ENCODE measurements at regions not wholly inside any gene's neighbourhood (a gene's known extent, or its start where the extent isn't known, plus 50 kb on each side); places are given as distances from the start of the nearest gene placed in this dataset.

DNA sequence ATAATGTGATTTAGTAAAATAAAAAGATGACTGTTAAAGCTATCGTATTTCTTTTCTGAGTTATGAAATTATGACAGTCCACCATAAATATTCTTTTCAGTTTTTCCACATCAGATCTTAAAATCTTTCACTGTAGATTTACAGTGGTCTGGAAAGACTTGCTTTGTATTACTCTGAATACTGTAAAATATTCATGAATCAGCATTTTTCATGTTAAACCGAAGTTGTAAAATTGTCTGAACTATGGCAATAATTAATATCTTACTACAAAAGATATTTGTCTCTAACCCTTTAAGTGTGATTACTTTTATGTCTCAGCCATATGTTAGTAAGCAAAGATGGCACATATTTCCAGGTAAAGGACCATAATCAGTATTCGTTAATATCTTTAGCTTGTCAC is 1397.2 kb upstream of the PCDH9 start:
- Mint-ChIP-seq H3K4me3 (no peak overlapping the region), H3K27me3 (ENCODE audit: low read depth) (no peaks in the 10 kb centered on the region), H3K36me3 (ENCODE audit: low read depth) (no peaks in the 10 kb centered on the region), H3K9me3 (no peaks in the 10 kb centered on the region), H3K27ac (no peak overlapping the region), H3K4me1 (no peaks in the 10 kb centered on the region)
- TF ChIP-seq, protein P1, sequence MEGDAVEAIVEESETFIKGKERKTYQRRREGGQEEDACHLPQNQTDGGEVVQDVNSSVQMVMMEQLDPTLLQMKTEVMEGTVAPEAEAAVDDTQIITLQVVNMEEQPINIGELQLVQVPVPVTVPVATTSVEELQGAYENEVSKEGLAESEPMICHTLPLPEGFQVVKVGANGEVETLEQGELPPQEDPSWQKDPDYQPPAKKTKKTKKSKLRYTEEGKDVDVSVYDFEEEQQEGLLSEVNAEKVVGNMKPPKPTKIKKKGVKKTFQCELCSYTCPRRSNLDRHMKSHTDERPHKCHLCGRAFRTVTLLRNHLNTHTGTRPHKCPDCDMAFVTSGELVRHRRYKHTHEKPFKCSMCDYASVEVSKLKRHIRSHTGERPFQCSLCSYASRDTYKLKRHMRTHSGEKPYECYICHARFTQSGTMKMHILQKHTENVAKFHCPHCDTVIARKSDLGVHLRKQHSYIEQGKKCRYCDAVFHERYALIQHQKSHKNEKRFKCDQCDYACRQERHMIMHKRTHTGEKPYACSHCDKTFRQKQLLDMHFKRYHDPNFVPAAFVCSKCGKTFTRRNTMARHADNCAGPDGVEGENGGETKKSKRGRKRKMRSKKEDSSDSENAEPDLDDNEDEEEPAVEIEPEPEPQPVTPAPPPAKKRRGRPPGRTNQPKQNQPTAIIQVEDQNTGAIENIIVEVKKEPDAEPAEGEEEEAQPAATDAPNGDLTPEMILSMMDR (IDR thresholded peaks at IDR 0.05; ENCODE audit: unreplicated experiment in 3 of 3), result no peak

DNA sequence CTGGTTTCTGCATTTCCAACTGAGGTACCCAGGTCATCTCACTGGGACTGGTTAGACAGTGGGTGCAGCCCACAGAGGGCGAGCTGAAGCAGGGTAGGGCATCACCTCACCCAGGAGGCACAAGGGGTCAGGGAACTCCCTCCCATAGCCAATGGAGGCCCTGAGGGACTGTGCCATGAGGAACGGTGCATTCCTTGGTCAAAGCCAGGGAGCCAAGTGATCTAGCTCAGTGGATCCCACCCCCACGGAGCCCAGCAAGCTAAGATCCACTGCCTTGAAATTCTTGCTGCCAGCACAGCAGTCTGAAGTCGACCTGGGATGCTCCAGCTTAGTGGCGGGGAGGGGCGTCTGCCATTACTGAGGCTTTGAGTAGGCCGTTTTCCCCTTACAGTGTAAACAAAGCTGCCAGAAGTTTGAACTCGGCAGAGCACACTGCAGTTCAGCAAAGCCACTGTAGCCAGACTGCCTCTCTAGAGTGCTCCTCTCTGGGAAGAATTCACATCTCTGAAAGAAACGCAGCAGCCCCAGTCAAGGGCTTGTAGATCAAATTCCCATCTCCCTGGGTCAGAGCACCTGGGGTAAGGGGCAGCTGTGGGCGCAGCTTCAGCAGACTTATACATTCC is 1386.6 kb upstream of the PCDH9 start:
- Mint-ChIP-seq H3K27me3 (ENCODE audit: low read depth) (no peaks in the 10 kb centered on the region), H3K27ac (no peak overlapping the region), H3K36me3 (ENCODE audit: low read depth) (no peaks in the 10 kb centered on the region), H3K4me3 (no peak overlapping the region), H3K9me3 (peaks cover 8% of the 10 kb centered on the region), H3K4me1 (no peaks in the 10 kb centered on the region)
- TF ChIP-seq, protein P1 (IDR thresholded peaks at IDR 0.05; ENCODE audit: unreplicated experiment in 3 of 3), result no peak

DNA sequence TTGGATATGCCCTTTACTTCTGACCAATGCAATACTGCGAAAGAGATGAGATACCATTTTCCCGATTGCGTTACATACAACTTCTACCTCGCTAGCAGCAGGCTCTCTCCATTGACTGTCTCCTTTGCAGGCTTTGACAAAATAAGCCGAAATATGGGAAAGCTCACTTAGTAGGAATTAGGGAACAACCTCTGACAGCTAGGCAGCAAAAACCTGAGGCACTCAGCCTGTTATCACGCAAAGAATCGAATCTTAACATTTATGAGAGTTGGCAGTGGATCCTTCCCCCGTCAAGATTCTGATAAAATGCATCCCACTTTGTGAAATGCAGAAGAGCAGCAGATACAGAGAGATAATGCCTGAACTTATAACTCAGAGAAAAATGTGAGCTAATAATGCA is 1379.5 kb upstream of the PCDH9 start:
- H3K36me3 Mint-ChIP-seq (ENCODE audit: low read depth), result no peaks in the 10 kb centered on the region
- no peaks in the 10 kb centered on the region for H3K27me3 Mint-ChIP-seq (ENCODE audit: low read depth)
- no peaks in the 10 kb centered on the region for H3K4me1 Mint-ChIP-seq
- no peak overlapping the region for H3K27ac Mint-ChIP-seq
- H3K9me3 Mint-ChIP-seq, result no peaks in the 10 kb centered on the region
- H3K4me3 Mint-ChIP-seq, result no peak overlapping the region
- TF ChIP-seq, protein P1 (IDR thresholded peaks at IDR 0.05; ENCODE audit: unreplicated experiment in 3 of 3), result no peak

DNA sequence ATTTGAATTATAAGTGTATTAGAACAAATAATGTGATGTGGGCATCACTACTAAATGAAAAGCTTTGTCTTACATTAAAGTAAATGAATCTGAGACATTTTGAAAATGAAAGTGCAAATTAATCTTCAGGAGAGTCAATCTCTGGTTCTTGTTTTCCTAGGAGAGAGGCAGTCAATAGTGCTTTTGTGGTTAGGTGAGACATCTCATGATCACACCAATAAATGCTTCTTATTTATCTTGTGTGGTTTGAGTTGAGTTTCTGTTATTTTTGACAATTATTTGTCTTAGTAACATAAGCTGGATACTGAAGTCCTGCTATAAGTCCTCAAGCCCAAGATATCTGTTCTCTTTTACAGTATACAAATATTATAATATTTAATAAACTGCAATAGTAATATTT is 1378.0 kb upstream of the PCDH9 start:
- no peaks in the 10 kb centered on the region for H3K27me3 Mint-ChIP-seq (ENCODE audit: low read depth)
- TF ChIP-seq, protein P1 (IDR thresholded peaks at IDR 0.05; ENCODE audit: unreplicated experiment in 3 of 3), result no peak
- H3K4me1 Mint-ChIP-seq, result no peaks in the 10 kb centered on the region
- no peaks in the 10 kb centered on the region for H3K36me3 Mint-ChIP-seq (ENCODE audit: low read depth)
- no peak overlapping the region for H3K27ac Mint-ChIP-seq
- H3K9me3 Mint-ChIP-seq, result no peaks in the 10 kb centered on the region
- no peak overlapping the region for H3K4me3 Mint-ChIP-seq

DNA sequence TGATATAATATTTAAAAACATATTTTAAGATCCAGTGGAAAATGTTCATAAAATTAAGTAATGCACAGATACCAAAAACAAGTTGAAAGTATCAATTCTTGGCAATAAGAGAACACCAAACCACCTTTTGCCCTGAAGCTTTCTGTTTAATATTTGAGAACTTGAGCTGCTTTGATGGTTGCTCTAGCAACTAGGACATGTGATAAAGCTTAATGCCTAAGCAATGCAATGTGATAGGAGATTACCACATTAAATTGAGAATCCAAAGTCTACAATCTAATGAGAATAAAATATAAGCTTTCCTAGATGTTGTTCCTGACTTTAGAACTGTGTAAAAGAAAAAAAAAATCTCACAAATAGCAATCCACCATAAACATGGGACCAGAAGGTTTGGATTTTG is 1367.5 kb upstream of the PCDH9 start:
- Mint-ChIP-seq H3K27ac (no peak overlapping the region), H3K9me3 (no peaks in the 10 kb centered on the region), H3K4me1 (no peaks in the 10 kb centered on the region), H3K4me3 (no peak overlapping the region), H3K36me3 (ENCODE audit: low read depth) (no peaks in the 10 kb centered on the region), H3K27me3 (ENCODE audit: low read depth) (no peaks in the 10 kb centered on the region)
- TF ChIP-seq, protein P1 (IDR thresholded peaks at IDR 0.05; ENCODE audit: unreplicated experiment in 3 of 3), result no peak

DNA sequence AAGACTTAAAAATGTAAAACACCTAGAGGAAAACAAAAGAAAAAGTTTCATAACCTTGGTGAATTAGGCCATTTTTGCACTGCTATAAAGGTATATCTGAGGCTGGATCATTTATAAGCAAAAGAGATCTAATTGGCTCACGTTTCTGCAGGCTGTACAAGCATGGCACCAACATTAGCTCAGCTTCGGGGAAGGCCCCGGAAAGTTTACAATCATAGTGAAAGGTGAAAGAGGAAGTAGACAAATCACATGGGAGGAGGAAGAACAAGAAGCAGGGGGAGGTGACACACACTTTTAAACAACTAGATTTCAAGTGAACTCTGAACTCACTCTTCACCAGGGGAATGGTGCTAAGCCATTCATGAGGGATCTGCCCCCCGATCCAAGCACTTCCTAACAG is 1358.5 kb upstream of the PCDH9 start:
- no peak overlapping the region for H3K4me3 Mint-ChIP-seq
- H3K4me1 Mint-ChIP-seq, result no peaks in the 10 kb centered on the region
- TF ChIP-seq, protein P1 (IDR thresholded peaks at IDR 0.05; ENCODE audit: unreplicated experiment in 3 of 3), result no peak
- H3K36me3 Mint-ChIP-seq (ENCODE audit: low read depth), result no peaks in the 10 kb centered on the region
- no peak overlapping the region for H3K27ac Mint-ChIP-seq
- H3K9me3 Mint-ChIP-seq, result no peaks in the 10 kb centered on the region
- no peaks in the 10 kb centered on the region for H3K27me3 Mint-ChIP-seq (ENCODE audit: low read depth)

Data from nephron (organoid).